Uterus (tissue), 2 donors: ENCODE measurements at regions not wholly inside any gene's neighbourhood (a gene's known extent, or its start where the extent isn't known, plus 50 kb on each side); places are given as distances from the start of the nearest gene placed in this dataset.

Experiments
- POLR2A ChIP-seq, 2 donors: fragments of 450-650 bp; IDR thresholded peaks; one replicate each; pipeline ENCODE4 v1.6.1; 2016; ENCODE audit warnings: antibody characterized with exemption in 2 of 2, mild to moderate bottlenecking in 1 of 2, moderate library complexity in 1 of 2
- TF ChIP-seq, protein P1 (sequence below), 4 experiments: fragments of 200-600 bp in 2 of 4; fragments of 450-650 bp in 2 of 4; sonication (generic) in 2 of 4; IDR thresholded peaks; one replicate each; pipeline ENCODE4 v1.5.1; 2016 to 2019; ENCODE audit warnings: antibody characterized with exemption in 4 of 4, mild to moderate bottlenecking in 2 of 4, moderate library complexity in 1 of 4

DNA sequence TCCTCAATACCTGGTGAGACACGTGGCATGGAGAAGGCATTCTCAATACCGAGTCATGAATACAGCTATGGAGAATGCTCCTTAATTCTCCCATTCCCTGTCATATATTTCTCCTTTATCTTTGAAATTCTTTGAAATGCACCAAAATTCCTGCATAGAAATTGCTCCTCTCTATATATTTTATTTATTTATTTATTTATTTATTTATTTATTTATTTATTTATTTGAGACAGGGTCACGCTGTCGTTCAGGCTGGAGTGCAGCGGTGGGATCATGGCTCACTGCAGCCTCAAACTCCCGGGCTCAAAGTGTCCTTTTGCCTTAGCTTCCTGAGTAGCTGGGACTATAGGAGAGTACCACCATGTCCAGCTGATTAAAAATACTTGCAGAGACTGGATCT, 190.3 kb upstream of the MAF start:
- TF ChIP-seq, protein P1, sequence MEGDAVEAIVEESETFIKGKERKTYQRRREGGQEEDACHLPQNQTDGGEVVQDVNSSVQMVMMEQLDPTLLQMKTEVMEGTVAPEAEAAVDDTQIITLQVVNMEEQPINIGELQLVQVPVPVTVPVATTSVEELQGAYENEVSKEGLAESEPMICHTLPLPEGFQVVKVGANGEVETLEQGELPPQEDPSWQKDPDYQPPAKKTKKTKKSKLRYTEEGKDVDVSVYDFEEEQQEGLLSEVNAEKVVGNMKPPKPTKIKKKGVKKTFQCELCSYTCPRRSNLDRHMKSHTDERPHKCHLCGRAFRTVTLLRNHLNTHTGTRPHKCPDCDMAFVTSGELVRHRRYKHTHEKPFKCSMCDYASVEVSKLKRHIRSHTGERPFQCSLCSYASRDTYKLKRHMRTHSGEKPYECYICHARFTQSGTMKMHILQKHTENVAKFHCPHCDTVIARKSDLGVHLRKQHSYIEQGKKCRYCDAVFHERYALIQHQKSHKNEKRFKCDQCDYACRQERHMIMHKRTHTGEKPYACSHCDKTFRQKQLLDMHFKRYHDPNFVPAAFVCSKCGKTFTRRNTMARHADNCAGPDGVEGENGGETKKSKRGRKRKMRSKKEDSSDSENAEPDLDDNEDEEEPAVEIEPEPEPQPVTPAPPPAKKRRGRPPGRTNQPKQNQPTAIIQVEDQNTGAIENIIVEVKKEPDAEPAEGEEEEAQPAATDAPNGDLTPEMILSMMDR (IDR thresholded peaks at IDR 0.05): no peak
- TF ChIP-seq POLR2A (IDR thresholded peaks at IDR 0.05): no peak
